IPS-20b (cell line): ENCODE measurements at regions not wholly inside any gene's neighbourhood (a gene's known extent, or its start where the extent isn't known, plus 50 kb on each side); places are given as distances from the start of the nearest gene placed in this dataset.

Experiments
- H3K27ac ChIP-seq: one replicate; pipeline ENCODE4 v1.5.1; 2013; ENCODE audit warnings: low read length
- H3K27me3 ChIP-seq: 2 replicates; pipeline ENCODE4 v1.6.1; 2013; ENCODE audit warnings: mild to moderate bottlenecking, low read length, inconsistent platforms; ENCODE audit not compliant: insufficient read depth
- H3K36me3 ChIP-seq: 2 replicates; pipeline ENCODE4 v1.6.1; 2013; ENCODE audit warnings: low read depth, mild to moderate bottlenecking, inconsistent platforms, low read length, moderate library complexity; ENCODE audit not compliant: insufficient read depth
- H3K4me1 ChIP-seq: 2 replicates; pipeline ENCODE4 v1.6.1; 2013; ENCODE audit warnings: mild to moderate bottlenecking, control low read depth, inconsistent platforms, low read length, moderate library complexity; ENCODE audit not compliant: insufficient read depth
- H3K4me3 ChIP-seq: 2 replicates; pipeline ENCODE4 v1.5.1; 2013; ENCODE audit warnings: mild to moderate bottlenecking, low read length, inconsistent platforms
- H3K9ac ChIP-seq: 2 replicates; pipeline ENCODE4 v1.6.1; 2013; ENCODE audit warnings: low read depth, mild to moderate bottlenecking, inconsistent platforms, low read length, moderate library complexity
- H3K9me3 ChIP-seq: 2 replicates; pipeline ENCODE4 v1.6.1; 2013; ENCODE audit warnings: mild to moderate bottlenecking, low read depth, low read length, inconsistent platforms; ENCODE audit not compliant: insufficient read depth

DNA sequence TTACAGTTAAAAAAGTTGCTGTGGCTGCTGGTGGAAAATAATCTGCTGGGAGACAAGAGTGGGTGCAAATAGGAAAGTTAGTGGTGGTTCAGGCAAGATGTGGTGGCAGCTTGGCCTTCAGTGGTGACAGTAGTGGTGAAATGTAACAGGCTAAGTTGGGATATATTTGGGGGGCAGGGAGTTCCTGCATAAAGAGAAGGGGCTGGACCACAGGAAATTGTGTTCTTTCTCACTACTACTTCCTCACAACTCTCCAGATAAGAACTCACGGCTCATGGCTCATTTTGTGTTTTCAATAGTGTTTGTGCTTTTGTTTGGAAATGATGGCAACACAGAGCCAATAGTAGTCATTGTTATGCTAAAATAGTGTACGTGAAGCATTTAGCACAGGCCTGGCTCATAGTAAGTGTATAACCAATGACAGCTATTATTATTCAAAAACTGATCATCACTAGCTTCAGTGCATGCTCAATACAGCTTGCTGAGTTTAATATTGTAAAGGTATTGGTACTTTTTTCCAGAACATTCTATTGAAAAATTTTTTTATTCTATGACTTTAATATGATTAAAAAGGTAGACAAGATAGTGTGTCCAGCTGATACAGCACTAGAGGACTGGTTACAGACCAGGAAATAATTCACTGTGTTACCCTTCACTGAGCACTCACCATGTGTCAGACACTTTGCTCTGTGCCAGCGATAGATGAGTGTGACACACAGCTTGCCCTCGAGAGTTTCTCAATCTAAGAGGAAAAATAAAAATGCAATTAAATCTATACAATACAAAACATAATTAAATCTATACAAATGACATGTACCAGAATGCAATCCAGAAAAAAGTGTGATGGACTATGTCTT, 209.8 kb downstream of the POU4F1 start:
- no peaks in the 10 kb centered on the region for H3K36me3 ChIP-seq
- H3K27me3 ChIP-seq: no peaks in the 10 kb centered on the region
- 0 out of 2 replicates have a peak, but pooled peaks cover 3% of the 10 kb centered on the region for H3K4me1 ChIP-seq
- H3K9ac ChIP-seq: no peak overlapping the region
- no peak overlapping the region for H3K27ac ChIP-seq
- no peaks in the 10 kb centered on the region for H3K9me3 ChIP-seq
- H3K4me3 ChIP-seq: no peak overlapping the region

DNA sequence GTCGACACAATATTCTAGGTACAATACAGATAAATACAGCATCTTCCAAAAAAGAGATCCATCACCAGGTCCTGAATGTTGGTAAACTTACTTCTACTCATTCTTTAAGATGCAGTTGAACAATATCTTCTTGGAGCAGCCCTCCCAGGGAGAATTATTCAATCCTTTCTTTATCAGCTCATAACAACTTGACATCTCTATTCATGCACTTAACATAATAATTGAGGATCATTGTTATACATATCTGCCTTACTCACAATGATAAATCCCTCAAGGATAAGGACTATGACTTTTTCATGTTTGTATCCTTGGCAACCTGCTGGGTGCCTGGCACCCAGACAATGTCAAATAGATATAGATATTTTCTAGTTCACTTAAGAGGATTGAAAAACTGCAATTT, 219.5 kb downstream of the POU4F1 start:
- Histone ChIP-seq H3K9me3 (no peaks in the 10 kb centered on the region), H3K36me3 (no peaks in the 10 kb centered on the region), H3K4me3 (no peak overlapping the region), H3K27ac (no peak overlapping the region), H3K4me1 (peaks cover 13% of the 10 kb centered on the region; the same call in 1 of the 2 replicates), H3K9ac (no peak overlapping the region), H3K27me3 (no peaks in the 10 kb centered on the region)

GRCh38 chr13:78383071-78383484, 220.3 kb downstream of the POU4F1 start:
- Histone ChIP-seq H3K27me3 (no peaks in the 10 kb centered on the region), H3K36me3 (no peaks in the 10 kb centered on the region), H3K4me3 (no peak overlapping the region), H3K9ac (no peak overlapping the region), H3K27ac (no peak overlapping the region), H3K9me3 (no peaks in the 10 kb centered on the region), H3K4me1 (peaks cover 13% of the 10 kb centered on the region; the same call in 1 of the 2 replicates)

DNA sequence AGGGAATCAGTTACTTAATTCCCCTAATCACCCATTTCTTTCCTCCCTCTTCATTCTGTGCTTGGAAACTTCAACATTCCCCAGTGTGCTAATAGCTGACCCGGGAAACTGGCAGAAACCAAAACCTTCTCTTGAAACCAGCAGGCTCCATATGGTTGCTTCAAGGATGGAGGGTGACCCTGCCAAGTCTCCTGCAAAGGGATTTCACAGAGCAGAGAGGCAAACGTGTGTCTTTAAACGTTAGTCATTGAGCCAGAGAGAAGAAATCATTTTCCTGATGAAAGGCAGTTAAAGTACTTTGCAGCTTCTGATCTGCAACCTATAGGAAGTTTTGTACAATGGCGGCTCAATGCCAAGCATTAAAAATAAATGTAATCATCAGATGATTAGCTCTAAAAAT, 220.9 kb downstream of the POU4F1 start:
- Histone ChIP-seq H3K27ac (no peak overlapping the region), H3K9ac (no peak overlapping the region)

GRCh38 chr13:78376822-78377221, 226.5 kb downstream of the POU4F1 start:
- no peaks in the 10 kb centered on the region for H3K27me3 ChIP-seq
- H3K4me3 ChIP-seq: no peak overlapping the region
- H3K4me1 ChIP-seq: no peaks in the 10 kb centered on the region
- H3K9ac ChIP-seq: no peak overlapping the region
- H3K27ac ChIP-seq: no peak overlapping the region
- H3K9me3 ChIP-seq: no peaks in the 10 kb centered on the region
- no peaks in the 10 kb centered on the region for H3K36me3 ChIP-seq

More for the DNA sequence above, 220.9 kb downstream of the POU4F1 start:
- Histone ChIP-seq H3K27me3 (no peaks in the 10 kb centered on the region), H3K4me1 (peaks cover 13% of the 10 kb centered on the region; the same call in 1 of the 2 replicates), H3K4me3 (no peak overlapping the region), H3K36me3 (no peaks in the 10 kb centered on the region), H3K9me3 (no peaks in the 10 kb centered on the region)

DNA sequence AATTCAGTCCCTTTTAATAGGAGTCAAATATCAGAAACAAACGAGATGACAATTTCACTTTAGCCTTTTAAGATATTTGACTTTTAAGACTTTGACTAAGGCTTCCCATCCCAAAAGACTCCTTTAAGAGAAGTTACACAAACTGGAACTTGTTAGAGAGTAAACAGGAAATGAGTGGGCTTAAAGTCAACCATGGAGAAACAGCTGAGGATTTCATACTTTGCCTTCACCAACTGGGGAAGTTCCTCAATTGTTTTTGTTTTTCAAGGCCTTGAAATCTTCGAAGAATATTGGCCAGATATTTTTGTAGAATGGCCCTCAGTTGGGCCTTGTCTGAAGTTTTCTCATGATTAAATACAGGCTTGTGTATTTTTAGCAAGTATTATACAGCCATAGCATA, 227.3 kb downstream of the POU4F1 start:
- no peak overlapping the region for H3K27ac ChIP-seq
- H3K9me3 ChIP-seq: no peaks in the 10 kb centered on the region
- H3K27me3 ChIP-seq: no peaks in the 10 kb centered on the region
- no peak overlapping the region for H3K9ac ChIP-seq
- H3K4me3 ChIP-seq: no peak overlapping the region
- no peaks in the 10 kb centered on the region for H3K4me1 ChIP-seq
- no peaks in the 10 kb centered on the region for H3K36me3 ChIP-seq

- H3K27me3 ChIP-seq: no peaks in the 10 kb centered on the region; the same call in 1 of the 2 replicates
- no peaks in the 10 kb centered on the region for H3K9me3 ChIP-seq
- no peaks in the 10 kb centered on the region for H3K4me1 ChIP-seq
- no peak overlapping the region for H3K4me3 ChIP-seq
- no peak overlapping the region for H3K9ac ChIP-seq
- H3K27ac ChIP-seq: no peak overlapping the region
- H3K36me3 ChIP-seq: no peaks in the 10 kb centered on the region
Observed at GRCh38 chr13:78372581-78372980, 230.8 kb downstream of the POU4F1 start.

- H3K27ac ChIP-seq: no peak overlapping the region
- no peaks in the 10 kb centered on the region for H3K9me3 ChIP-seq
- no peak overlapping the region for H3K9ac ChIP-seq
- H3K4me1 ChIP-seq: no peaks in the 10 kb centered on the region
- no peaks in the 10 kb centered on the region for H3K36me3 ChIP-seq
- H3K27me3 ChIP-seq: no peaks in the 10 kb centered on the region; the same call in 1 of the 2 replicates
- H3K4me3 ChIP-seq: no peak overlapping the region
Observed at GRCh38 chr13:78370231-78370630, 233.1 kb downstream of the POU4F1 start.

DNA sequence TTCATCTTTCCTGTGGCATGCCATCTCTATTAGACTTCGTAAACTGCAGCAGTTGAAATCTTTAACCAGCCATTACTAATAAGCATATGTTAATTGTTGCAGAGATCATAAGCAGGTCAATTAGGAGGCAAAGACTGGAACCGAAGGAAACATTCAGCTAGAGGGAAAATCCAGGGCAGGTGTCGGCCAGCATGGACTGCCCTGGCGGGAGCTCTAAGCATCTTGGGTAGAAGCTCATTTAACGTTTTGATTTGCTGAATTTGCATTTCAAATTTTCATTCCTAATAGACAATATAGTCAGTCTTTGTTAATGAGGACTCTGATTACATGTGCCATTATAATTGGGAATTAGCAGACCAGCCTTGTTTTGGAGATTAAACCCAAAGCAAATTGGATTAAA, 238.6 kb downstream of the POU4F1 start:
- Histone ChIP-seq H3K4me3 (no peak overlapping the region), H3K9me3 (no peaks in the 10 kb centered on the region), H3K36me3 (no peaks in the 10 kb centered on the region), H3K27ac (no peak overlapping the region), H3K27me3 (no peaks in the 10 kb centered on the region; the same call in 1 of the 2 replicates), H3K4me1 (no peaks in the 10 kb centered on the region), H3K9ac (no peak overlapping the region)

DNA sequence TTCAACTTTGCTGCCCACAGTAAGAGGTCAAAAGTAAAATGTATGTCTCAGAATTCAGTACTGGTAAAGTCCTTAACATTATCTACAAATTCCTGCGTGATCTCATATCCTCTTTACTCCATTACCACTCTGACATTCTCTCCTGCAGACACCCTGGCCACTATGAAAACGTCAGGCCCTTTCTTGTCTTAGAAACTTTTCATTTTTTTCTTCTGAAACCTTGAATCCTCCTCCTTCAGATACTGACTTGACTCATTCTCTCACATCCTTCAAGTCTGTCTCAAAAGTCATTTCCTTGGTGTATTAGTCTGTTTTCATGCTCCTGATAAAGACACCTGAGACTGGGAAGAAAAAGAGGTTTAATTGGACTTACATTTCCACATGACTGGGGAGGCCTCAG, 262.3 kb downstream of the POU4F1 start:
- Histone ChIP-seq H3K36me3 (no peaks in the 10 kb centered on the region), H3K4me1 (no peaks in the 10 kb centered on the region), H3K27ac (no peak overlapping the region), H3K9ac (no peak overlapping the region), H3K27me3 (no peaks in the 10 kb centered on the region; the same call in 1 of the 2 replicates), H3K4me3 (no peak overlapping the region), H3K9me3 (no peaks in the 10 kb centered on the region)

- H3K27me3 ChIP-seq: no peaks in the 10 kb centered on the region; the same call in 1 of the 2 replicates
- no peak overlapping the region for H3K9ac ChIP-seq
- no peaks in the 10 kb centered on the region for H3K9me3 ChIP-seq
- no peak overlapping the region for H3K4me3 ChIP-seq
- H3K4me1 ChIP-seq: no peaks in the 10 kb centered on the region
- no peak overlapping the region for H3K27ac ChIP-seq
- no peaks in the 10 kb centered on the region for H3K36me3 ChIP-seq
Observed at GRCh38 chr13:78339927-78340326, 263.4 kb downstream of the POU4F1 start.

DNA sequence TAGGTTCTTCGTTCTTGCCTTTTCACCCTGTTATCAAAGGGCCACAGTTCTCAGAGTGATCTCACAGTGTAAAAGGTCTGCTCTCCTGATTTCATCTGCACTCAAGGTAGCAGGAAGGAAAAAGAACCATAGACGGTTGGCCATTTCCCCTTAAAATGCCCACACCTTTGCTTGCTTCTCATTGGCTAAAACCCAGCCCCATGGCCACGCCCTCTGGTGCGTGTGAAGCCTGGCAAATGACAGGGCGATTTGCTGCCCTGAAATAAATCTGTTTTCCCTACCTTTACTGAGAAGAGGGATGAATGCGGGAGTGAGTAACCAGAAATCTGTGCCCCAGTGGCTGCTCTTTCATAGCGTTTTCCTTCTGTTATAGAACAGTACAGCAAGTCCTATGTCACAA, 269.3 kb downstream of the POU4F1 start:
- H3K4me3 ChIP-seq: no peak overlapping the region
- no peaks in the 10 kb centered on the region for H3K36me3 ChIP-seq
- no peaks in the 10 kb centered on the region for H3K9me3 ChIP-seq
- H3K27ac ChIP-seq: no peak overlapping the region
- no peaks in the 10 kb centered on the region for H3K4me1 ChIP-seq
- H3K27me3 ChIP-seq: no peaks in the 10 kb centered on the region; the same call in 1 of the 2 replicates
- H3K9ac ChIP-seq: no peak overlapping the region
